IPS-NIHi7 (cell line): ENCODE measurements at regions not wholly inside any gene's neighbourhood (a gene's known extent, or its start where the extent isn't known, plus 50 kb on each side); places are given as distances from the start of the nearest gene placed in this dataset.

ENCODE experiments used
- DNase-seq: peaks from one replicate; pipeline ENCODE4 v3.0.0; 2012; ENCODE audit warnings: mixed read lengths; ENCODE audit errors: extremely low spot score

GRCh38 chr6:98131290-98131990 lies 702.9 kb upstream of the POU3F2 start:
- no peak for DNase-seq

GRCh38 chr6:98136333-98136732 lies 698.0 kb upstream of the POU3F2 start:
- DNase-seq = no peak

- no peak for DNase-seq
These were observed 697.0 kb upstream of the POU3F2 start for GRCh38 chr6:98137391-98137790.

DNA sequence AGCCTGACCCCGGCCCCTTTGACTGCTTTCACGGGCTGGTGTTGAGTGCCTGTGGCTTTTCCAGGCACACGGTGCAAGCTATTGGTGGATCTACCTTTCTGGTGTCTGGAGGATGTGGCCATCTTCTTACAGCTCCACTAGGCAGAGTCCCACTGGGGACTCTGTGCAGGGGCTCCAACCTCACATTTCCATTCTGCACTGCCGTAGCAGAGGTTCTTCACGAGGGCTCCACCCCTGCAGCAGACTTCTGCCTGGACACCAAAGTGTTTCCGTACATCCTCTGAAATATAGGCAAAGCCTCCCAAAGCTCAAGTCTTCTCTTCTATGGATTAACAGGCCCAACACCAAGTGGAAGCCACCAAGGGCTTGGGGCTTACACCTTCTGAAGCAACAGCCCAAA lies 691.5 kb upstream of the POU3F2 start:
- no peak for DNase-seq

DNA sequence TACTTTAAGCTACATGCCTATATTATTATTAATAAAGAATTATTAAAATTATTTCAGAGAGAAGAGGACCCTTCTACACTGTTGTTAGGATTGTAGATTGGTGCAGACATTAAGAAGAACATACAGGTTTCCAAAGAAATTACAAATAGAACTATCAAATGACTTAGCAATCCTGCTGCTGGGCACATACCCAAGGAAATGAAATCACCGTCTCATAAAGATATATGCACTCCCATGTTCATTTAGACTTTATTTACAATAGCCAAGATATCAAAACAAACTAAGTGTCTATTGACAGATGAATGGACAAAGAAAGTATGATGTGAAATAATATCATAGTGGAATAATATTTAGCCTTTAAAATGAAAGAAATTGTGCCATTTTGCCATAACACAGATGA lies 687.7 kb upstream of the POU3F2 start:
- DNase-seq = no peak

- no peak for DNase-seq
These were observed 677.8 kb upstream of the POU3F2 start for GRCh38 chr6:98156580-98156979.

DNA sequence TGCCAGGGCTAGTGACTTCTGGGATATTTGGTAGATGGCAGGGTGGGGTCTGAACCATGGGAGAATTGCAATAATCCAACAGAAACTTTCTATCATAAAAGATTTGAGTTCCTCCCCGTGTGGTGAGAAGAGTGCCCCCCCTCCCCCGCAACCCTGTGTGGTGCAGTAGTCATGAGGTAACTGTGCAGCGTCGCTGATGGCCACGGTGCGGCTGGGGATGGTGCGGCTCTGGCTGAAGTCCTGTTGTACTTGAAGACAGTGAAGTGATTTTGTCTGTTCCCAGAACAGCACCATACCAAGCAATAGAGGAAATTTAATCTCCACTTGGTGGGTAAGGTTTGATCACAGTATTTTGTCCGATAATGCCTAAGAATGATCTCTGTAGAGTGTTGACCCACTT lies 654.8 kb upstream of the POU3F2 start:
- no peak for DNase-seq

DNA sequence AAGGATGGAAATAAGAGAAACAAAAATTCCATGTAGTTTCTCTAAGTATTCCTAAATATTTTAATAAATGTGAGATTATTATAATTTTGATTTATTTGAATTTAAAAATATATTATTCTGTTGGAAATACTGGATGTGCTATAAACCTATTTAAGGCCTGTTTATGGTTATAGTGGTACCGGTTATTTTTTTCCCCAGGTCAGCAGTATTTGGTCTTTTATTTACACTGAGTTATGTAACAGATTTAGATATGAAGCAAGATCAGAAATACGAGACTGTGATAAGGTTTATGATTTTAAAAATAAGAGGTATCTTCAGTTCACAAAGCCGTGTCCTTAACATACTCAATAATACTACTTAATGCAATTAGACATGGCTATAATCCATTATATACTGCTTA lies 634.3 kb upstream of the POU3F2 start:
- DNase-seq = no peak

DNA sequence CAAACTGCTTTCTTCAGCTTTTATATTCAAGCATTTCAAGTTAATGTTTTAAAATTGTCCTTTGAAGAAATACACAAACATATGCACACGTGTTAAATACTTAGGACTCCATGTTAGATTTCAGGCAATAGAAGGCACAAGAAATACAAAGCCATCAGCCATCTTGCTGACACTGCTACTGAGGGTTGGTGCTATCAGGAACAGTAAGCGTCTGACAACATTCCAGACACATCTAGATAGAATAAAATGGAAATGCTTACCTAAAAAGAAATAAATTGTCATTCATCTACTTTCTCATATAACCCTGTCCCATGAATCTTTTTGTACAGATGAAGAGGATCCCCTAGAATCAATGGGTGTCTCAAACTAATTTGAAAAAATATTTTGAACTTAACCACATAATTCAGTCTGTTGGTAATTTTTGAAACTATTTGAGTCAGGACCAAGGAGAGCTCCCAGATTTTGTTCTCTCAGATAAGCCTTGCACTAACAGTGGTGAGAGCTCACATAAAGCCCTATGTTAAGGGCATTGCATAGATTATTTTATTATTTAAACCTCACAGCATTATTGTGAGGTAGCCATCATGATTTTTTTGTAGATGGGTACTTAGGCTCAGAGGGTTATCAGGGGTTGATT lies 631.1 kb upstream of the POU3F2 start:
- peak; percentile 24 for DNase-seq

DNA sequence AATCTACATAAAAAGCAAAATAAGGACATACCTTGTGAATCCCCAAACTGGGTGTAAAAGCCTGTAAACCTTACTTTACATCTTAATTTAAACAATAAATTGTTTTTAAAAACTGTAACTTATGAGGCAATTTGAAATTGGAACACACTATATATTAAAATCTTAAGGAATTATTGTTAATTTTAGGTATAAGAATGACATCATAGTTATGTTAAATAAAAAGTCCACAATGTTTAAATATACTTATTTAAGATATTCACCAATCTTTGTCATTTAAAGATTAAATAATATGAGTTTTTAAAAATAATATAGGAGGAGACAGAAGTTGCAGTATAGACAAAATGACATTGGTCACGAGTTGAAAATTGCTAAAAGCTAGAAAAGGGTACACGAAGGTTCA lies 621.9 kb upstream of the POU3F2 start:
- no peak for DNase-seq

DNA sequence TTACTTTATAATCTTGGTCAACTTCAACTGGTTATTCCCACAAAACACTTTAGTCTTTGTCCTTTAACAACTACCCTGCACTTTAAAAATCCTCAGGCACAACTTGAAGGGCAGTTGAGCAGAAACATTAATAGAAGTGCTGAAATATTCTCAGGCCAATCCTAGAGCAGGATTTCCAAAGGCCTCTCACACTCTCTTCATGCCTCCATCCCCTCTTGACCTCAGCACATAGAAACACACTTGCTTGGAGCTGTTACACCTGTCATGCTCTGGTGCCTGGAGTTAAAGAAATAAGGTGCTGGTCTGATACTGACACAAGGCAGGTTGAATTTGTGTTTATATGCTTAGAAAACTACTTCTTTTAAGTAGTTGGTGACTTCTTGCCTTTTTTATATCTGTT lies 618.8 kb upstream of the POU3F2 start:
- DNase-seq = no peak

DNA sequence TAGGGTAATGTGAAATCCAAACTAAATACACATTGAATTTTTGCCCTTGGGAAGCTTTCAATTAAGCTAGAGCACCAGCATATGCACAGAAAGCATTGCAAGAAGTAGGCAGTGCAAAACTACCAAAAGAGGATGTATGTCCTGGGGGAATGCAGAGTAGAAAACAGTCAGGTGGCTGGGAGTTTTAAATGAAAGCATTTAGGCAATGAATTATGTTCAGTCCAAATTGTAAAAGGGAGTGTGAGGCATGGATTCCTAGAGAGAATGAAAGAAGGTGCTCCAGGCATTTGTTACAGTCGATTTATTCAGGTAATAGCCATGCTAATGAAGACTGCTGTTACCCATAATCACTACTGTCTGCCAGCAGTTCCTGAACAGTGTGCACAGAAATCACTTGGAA lies 604.1 kb upstream of the POU3F2 start:
- no peak for DNase-seq

DNA sequence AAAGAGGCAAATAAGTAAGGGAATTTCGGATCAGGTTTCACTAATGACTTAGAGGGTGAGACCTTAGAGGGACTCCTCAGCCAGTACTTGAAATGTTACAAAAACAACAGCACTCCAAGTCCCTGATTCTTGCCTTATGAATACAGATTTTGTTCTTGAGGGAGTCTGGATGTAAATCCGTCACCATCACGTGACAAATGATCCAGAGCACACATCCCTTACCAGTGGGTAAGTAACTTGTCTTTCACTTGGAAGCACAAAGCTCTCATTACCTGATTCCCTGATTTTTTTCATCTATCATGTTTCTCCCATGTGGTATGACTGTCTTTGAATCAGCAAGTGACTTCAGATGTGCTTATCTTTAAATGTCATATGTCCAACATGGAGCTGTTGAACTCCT lies 595.3 kb upstream of the POU3F2 start:
- no peak for DNase-seq

GRCh38 chr6:98241630-98242029 lies 592.7 kb upstream of the POU3F2 start:
- no peak for DNase-seq

DNA sequence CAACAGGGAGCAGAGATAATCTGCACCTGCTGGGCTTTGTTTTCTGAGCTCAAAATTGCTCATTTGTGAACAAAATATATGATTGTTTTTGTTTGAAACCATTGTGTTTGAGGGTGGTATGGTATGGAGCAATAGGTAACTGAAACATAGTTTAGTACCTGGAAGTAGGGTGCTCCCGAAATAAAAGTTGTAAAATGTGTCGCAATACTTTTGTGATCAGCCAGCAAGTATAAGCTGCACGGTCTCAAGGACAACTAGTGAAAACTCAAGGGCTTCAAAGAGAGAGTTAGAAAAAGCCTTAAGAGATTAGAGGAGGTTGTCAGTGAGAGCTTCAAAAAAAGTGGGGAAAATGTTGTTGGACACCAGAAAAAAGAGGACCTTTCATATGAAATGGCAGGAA lies 579.8 kb upstream of the POU3F2 start:
- no peak for DNase-seq

DNA sequence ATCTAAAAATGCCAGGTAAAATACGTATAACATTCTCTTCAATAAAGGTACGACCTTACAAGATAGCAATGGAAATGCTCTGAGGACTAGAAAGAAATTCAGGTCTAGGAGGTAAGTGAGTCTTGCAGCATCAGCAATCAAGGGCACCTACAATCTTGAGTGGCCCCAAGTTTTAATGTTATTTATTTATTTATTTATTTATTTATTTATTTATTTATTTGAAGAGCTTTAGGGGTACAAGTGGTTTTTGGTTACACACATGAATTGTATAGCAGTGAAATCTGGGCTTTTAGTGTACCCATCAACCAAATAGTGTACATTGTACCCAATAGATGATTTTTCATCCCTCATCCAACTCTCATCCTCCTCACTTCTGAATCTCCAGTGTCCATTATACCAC lies 574.0 kb upstream of the POU3F2 start:
- no peak for DNase-seq

DNA sequence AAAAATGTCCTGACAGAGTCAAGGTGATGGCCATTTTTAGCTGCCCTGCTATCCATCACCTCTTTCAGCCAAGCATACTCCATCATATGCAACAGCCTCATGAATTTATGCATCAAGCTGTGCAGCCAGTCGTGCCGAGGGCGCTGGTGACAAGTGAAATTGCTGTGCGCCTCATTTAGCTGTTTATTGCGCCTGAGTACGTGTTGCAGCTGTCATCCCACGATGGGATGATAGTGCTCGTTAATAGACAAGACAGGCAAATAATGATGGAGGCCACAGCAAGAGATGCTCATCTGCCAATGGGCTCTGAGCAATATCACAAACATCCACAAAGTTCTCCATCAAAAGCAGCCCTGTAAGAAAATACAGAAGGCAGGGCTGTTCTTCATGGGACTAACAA lies 562.3 kb upstream of the POU3F2 start:
- DNase-seq = no peak

DNA sequence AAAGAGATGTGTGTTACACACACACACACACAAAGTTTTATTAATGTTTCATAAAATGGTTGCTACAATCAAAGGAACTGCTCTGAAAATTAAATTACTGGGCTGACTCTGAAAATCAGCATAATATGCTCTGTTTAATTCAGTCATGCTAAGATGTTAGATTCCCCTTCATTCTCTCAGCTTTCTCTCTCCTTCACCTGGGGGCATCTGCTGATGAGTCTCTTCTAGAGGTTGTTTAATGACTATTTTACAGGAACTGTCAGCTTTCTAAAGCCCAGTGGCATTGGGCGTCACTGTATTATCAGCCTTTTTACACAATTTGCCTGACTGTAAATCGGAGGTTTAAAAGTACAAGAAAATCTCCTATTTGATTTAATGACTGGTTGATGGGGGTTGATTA lies 559.7 kb upstream of the POU3F2 start:
- no peak for DNase-seq

DNA sequence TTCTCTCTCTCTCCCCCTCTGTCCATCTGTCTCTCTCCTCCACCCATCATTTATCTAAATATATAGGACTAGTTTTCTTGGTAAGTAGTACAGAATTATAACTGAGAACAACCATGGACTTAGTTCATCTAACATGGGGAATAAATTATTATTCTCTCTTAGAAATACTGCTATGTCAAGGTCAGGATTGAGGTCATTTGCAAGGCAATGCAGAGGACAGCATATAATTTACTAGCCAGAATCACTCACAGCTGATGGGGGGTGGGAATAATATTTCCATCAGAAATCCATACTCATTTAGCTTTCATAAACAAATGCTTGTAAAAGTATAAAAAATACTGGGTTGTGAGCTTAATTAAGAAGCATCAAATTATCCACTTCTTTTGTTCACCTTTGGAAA lies 553.9 kb upstream of the POU3F2 start:
- DNase-seq = no peak

- DNase-seq = no peak
These were observed 547.8 kb upstream of the POU3F2 start for GRCh38 chr6:98286620-98287019.

DNA sequence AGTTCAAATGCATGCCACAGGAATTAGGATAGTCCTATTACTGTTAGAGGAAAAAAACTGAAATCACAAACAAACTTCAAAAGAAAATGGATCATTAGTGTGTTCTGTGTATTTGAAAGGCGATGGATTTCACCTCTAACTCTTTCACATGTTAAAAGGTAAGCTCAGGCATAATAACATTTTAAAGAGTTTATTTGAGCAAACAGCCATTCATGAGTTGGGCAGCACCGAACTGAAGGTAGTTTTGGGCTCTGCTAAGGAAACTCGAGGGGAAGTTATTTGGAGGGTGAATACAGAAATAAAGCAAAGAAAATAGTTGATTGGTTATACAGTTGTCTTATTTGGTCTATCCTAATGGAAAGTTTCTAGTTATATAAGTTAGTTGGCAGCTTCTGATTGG lies 546.5 kb upstream of the POU3F2 start:
- DNase-seq = no peak

GRCh38 chr6:98292810-98293209 lies 541.6 kb upstream of the POU3F2 start:
- no peak for DNase-seq

GRCh38 chr6:98295515-98296175 lies 538.7 kb upstream of the POU3F2 start:
- DNase-seq = peak; percentile 12
